CD1c-positive myeloid dendritic cell (primary cell): ENCODE measurements at regions not wholly inside any gene's neighbourhood (a gene's known extent, or its start where the extent isn't known, plus 50 kb on each side); places are given as distances from the start of the nearest gene placed in this dataset.

Source experiments
- DNase-seq: peaks from one replicate; pipeline ENCODE4 v3.0.0-alpha.2; 2016; ENCODE audit errors: extremely low spot score

GRCh38 chr5:71945436-71945835 is 161.8 kb upstream of the MAP1B start:
- DNase-seq, result no peak

- DNase-seq, result no peak
These were observed 160.8 kb upstream of the MAP1B start for GRCh38 chr5:71946343-71947030.

GRCh38 chr5:71948206-71948605 is 159.1 kb upstream of the MAP1B start:
- DNase-seq, result no peak

GRCh38 chr5:71949772-71950171 is 157.5 kb upstream of the MAP1B start:
- DNase-seq, result no peak

GRCh38 chr5:71953866-71954265 is 153.4 kb upstream of the MAP1B start:
- DNase-seq, result no peak

GRCh38 chr5:71954329-71954728 is 152.9 kb upstream of the MAP1B start:
- DNase-seq, result no peak

- no peak for DNase-seq
These were observed 151.6 kb upstream of the MAP1B start for GRCh38 chr5:71955723-71956122.

GRCh38 chr5:71957292-71957898 is 149.9 kb upstream of the MAP1B start:
- no peak for DNase-seq

GRCh38 chr5:71960195-71960594 is 147.1 kb upstream of the MAP1B start:
- no peak for DNase-seq

- DNase-seq, result no peak
These were observed 145.5 kb upstream of the MAP1B start for GRCh38 chr5:71961786-71962185.

DNA sequence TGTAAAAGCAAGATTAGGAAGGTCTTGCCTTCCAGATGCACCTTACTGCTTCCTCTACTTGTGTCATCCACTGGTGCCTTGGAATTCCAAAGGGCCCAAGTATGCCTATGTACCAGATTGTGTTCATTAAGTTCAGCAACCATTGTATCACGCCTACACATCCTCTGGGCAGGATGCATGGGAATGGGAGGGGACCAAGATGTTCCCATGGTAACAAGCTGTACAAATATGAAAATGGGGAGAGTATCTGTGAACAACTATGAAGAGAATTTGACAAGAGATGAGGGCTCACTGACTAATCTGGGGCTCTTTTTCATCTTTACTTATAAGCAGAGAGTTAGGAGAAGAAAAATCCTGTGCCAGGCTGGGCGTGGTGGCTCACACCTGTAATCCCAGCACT is 137.8 kb upstream of the MAP1B start:
- DNase-seq, result no peak

GRCh38 chr5:71971862-71972261 is 135.4 kb upstream of the MAP1B start:
- no peak for DNase-seq

- DNase-seq, result no peak
These were observed 134.3 kb upstream of the MAP1B start for GRCh38 chr5:71972777-71973473.

DNA sequence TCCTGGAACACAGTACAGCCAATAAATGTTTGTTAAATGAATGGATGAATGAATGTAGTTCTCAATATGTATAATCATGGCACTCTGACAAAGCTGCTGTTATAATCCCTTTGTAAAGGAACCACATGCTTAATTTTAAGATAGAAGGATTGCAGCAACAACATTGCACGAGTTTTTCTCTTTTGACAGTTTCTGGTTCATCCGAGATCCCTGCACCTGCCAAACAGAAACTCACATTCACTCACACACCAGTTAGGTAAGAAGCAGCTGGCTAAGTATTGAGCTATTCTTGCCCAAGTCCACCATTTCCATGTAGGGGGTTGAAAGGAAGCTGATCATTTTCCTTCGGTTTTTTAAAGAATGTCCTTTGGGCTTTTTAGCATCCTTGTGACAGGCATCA is 133.7 kb upstream of the MAP1B start:
- DNase-seq, result no peak

DNA sequence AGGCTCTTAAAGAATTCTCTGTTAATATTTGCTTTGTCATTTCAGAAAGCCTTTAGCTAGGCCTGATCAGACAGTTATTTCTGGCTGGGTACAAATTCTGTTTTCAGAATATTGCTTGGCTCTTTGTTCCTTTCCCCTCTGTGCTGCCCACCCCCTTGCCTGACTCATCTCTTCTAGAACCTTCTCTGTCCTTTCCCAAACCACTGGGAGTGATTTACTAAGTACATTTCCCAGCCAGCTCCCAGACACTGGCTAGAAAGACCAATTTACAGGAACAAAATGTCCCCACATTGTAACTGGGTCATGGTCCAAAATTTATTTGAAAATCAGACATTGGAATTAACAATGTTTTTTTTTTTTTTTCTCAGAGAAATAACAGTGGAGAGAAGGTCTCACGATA is 133.1 kb upstream of the MAP1B start:
- no peak for DNase-seq

GRCh38 chr5:71974622-71975021 is 132.7 kb upstream of the MAP1B start:
- no peak for DNase-seq

- no peak for DNase-seq
These were observed 130.8 kb upstream of the MAP1B start for GRCh38 chr5:71976449-71976848.

GRCh38 chr5:71977311-71977710 is 130.0 kb upstream of the MAP1B start:
- no peak for DNase-seq

DNA sequence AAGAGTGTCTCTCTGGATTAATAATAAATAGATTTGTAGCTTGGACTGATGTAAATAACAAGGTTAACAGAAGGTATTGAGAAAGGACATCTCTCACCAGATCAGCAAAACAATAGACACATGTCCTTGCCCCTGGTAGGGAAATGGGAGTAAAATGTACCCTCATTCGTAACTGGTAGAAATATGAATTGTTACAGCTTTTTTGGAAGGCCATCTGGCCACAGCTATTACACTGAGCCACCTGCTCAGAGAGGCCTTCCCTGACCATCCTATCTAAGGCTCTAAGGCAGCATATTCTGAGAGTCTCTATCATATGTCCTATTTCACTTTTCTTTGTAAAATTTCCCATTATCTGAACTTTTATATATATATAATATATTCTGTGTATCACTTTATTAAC is 129.1 kb upstream of the MAP1B start:
- no peak for DNase-seq

DNA sequence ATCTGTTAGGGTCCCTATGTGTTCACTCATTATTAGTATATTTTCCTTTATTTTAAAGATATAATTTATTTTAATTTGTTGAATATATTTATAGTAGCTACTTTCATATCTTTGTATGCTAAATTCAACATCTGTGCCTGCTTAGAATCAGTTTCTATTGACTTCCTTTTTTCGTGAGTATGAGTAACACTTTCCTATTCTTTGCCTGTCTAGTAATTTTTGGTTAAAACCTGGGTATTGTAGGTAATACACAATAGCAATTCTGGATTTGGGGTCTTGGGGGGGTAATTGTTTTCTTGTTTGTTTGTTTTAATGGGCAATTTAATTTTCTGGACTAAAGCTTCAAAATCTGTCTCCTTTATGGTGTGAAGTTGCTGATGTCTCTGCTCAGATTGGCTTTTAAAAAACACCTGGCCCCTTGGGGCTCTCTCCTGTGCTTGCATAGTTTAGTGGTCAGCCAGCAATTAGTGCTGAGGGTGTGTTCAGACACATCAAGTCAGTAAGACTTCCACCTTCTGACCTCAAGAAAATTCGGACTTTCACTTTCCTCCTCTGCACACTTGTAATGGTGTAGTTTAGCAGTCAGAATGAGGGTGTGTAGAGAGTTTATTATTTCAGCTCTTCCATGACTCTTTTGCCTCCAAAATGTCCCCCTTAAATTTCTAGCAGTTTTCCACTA is 124.4 kb upstream of the MAP1B start:
- DNase-seq, result no peak

- no peak for DNase-seq
These were observed 121.2 kb upstream of the MAP1B start for GRCh38 chr5:71986101-71986500.

- no peak for DNase-seq
These were observed 118.5 kb upstream of the MAP1B start for GRCh38 chr5:71988808-71989207.

- DNase-seq, result no peak
These were observed 113.7 kb upstream of the MAP1B start for GRCh38 chr5:71993600-71993999.
